IMR-90 (cell line): ENCODE measurements at regions not wholly inside any gene's neighbourhood (a gene's known extent, or its start where the extent isn't known, plus 50 kb on each side); places are given as distances from the start of the nearest gene placed in this dataset.

Experiments used
- ATAC-seq: fragments of 200-7000 bp; cut with Tn5 transposase; 2 replicates; pipeline ENCODE4 v1.9.1; 2020; ENCODE audit warnings: low read depth, mild to moderate bottlenecking, moderate library complexity
- BruUV-seq: library from RNA; stranded (reverse); fragments of 400-500 nt; replicated peaks from 2 replicates; lab custom pipeline; 2021; lab: Mats Ljungman, UMichigan
- CTCF ChIA-PET: fragments of 300-600 bp; formaldehyde crosslinking; extraction: SDS; loops from one replicate; lab custom pipeline; 2021; ENCODE audit warnings: antibody characterized with exemption; lab: Yijun Ruan, JAX
- POLR2A ChIA-PET: fragments of 300-600 bp; sonication (Branson Sonifier 250); formaldehyde crosslinking; loops from one replicate; lab custom pipeline; 2022; ENCODE audit warnings: antibody characterized with exemption; ENCODE audit not compliant: unreplicated experiment; lab: Charles Lee
- DNase-seq: peaks from one replicate; pipeline ENCODE4 v3.0.0; 2013
- H2AFZ ChIP-seq: replicated peaks from 2 replicates; pipeline ENCODE3; 2013; ENCODE audit warnings: low read length, mild to moderate bottlenecking; ENCODE audit not compliant: poor library complexity
- H2AK5ac ChIP-seq: 2 replicates; pipeline ENCODE4 v1.6.1; 2013; ENCODE audit warnings: low read depth, low read length, inconsistent platforms
- H2AK9ac ChIP-seq: replicated peaks from 2 replicates; pipeline ENCODE3; 2013; ENCODE audit warnings: mild to moderate bottlenecking, low read depth, low read length, moderate library complexity; ENCODE audit not compliant: poor library complexity
- H2BK120ac ChIP-seq: 2 replicates; pipeline ENCODE4 v1.6.1; 2013; ENCODE audit warnings: low read depth, low read length, inconsistent platforms
- H2BK15ac ChIP-seq: 3 replicates; pipeline ENCODE4 v1.6.1; 2013; ENCODE audit warnings: low read depth, low read length, inconsistent platforms
- H2BK20ac ChIP-seq: 2 replicates; pipeline ENCODE4 v1.6.1; 2013; ENCODE audit warnings: low read depth, mild to moderate bottlenecking, inconsistent platforms, low read length, moderate library complexity
- H2BK5ac ChIP-seq: 2 replicates; pipeline ENCODE4 v1.6.1; 2013; ENCODE audit warnings: mild to moderate bottlenecking, low read depth, low read length, inconsistent platforms; ENCODE audit not compliant: poor library complexity, severe bottlenecking
- H3K14ac ChIP-seq: replicated peaks from 2 replicates; pipeline ENCODE4 v1.6.1; 2013; ENCODE audit warnings: low read depth, low read length, inconsistent platforms
- H3K18ac ChIP-seq: 2 replicates; pipeline ENCODE4 v1.6.1; 2013; ENCODE audit warnings: low read depth, low read length, control low read depth
- H3K23ac ChIP-seq: 2 replicates; pipeline ENCODE4 v1.6.1; 2013; ENCODE audit warnings: low read depth, low read length, inconsistent platforms
- H3K27ac ChIP-seq: 2 replicates; pipeline ENCODE4 v1.5.1; 2013; ENCODE audit warnings: mild to moderate bottlenecking, control low read depth, low read length; ENCODE audit not compliant: insufficient read depth
- H3K27me3 ChIP-seq: 2 replicates; pipeline ENCODE4 v1.6.1; 2013; ENCODE audit warnings: low read length; ENCODE audit not compliant: control insufficient read depth, insufficient read depth
- H3K36me3 ChIP-seq: 2 replicates; pipeline ENCODE4 v1.6.1; 2013; ENCODE audit warnings: low read length, mixed read lengths; ENCODE audit not compliant: control insufficient read depth, insufficient read depth
- H3K4ac ChIP-seq: 2 replicates; pipeline ENCODE4 v1.6.1; 2013; ENCODE audit warnings: low read depth, low read length, inconsistent platforms
- H3K4me1 ChIP-seq: 2 replicates; pipeline ENCODE4 v1.6.1; 2013; ENCODE audit warnings: low read length, mixed read lengths; ENCODE audit not compliant: control insufficient read depth, insufficient read depth
- H3K4me2 ChIP-seq: 2 replicates; pipeline ENCODE4 v1.6.1; 2013; ENCODE audit warnings: low read depth, mild to moderate bottlenecking, control low read depth, low read length, moderate library complexity
- H3K4me3 ChIP-seq: 2 replicates; pipeline ENCODE4 v1.5.1; 2013; ENCODE audit warnings: low read depth, mild to moderate bottlenecking, control low read depth, low read length, moderate library complexity; ENCODE audit not compliant: insufficient read depth
- H3K56ac ChIP-seq: 2 replicates; pipeline ENCODE4 v1.6.1; 2013; ENCODE audit warnings: low read length, inconsistent platforms; ENCODE audit not compliant: insufficient read depth; ENCODE audit errors: extremely low read depth
- H3K79me1 ChIP-seq, 2 experiments: 2 replicates each; pipeline ENCODE4 v1.6.1; 2013; ENCODE audit warnings: low read length in 2 of 2, inconsistent platforms in 1 of 2, low read depth in 1 of 2
- H3K9ac ChIP-seq: 2 replicates; pipeline ENCODE4 v1.6.1; 2013; ENCODE audit warnings: low read depth, low read length, control low read depth
- H3K9me1 ChIP-seq: 2 replicates; pipeline ENCODE4 v1.6.1; 2013; ENCODE audit warnings: low read length, inconsistent platforms; ENCODE audit not compliant: insufficient read depth
- H3K9me3 ChIP-seq: 2 replicates; pipeline ENCODE4 v1.6.1; 2013; ENCODE audit warnings: low read length; ENCODE audit not compliant: control insufficient read depth, insufficient read depth
- H4K20me1 ChIP-seq: 2 replicates; pipeline ENCODE4 v1.6.1; 2013; ENCODE audit warnings: low read length, inconsistent platforms; ENCODE audit not compliant: insufficient read depth
- H4K5ac ChIP-seq: 2 replicates; pipeline ENCODE4 v1.6.1; 2013; ENCODE audit warnings: mild to moderate bottlenecking, low read depth, low read length, control low read depth
- H4K8ac ChIP-seq, 2 experiments: 2 replicates each; pipeline ENCODE4 v1.6.1; 2013; ENCODE audit warnings: low read depth in 2 of 2, low read length in 2 of 2, control low read depth in 1 of 2, inconsistent platforms in 1 of 2
- H4K91ac ChIP-seq: 2 replicates; pipeline ENCODE4 v1.6.1; 2013; ENCODE audit warnings: low read depth, low read length, inconsistent platforms; ENCODE audit not compliant: insufficient read depth
- BHLHE40 ChIP-seq: fragments of 150-350 bp; IDR thresholded peaks from 2 replicates; pipeline ENCODE4 v1.6.1; 2016; ENCODE audit warnings: mild to moderate bottlenecking, low read depth, low read length
- CEBPB ChIP-seq: IDR thresholded peaks from 2 replicates; pipeline ENCODE4 v1.6.1; 2012; ENCODE audit warnings: low read depth, low read length, improper control_type of control experiment
- CTCF ChIP-seq: conservative IDR thresholded peaks from 2 replicates; pipeline ENCODE4 v1.5.1; 2012; ENCODE audit warnings: mild to moderate bottlenecking, low read depth, low read length, improper control_type of control experiment
- MAFK ChIP-seq: IDR thresholded peaks from 2 replicates; pipeline ENCODE4 v1.6.1; 2012; ENCODE audit warnings: low read depth, low read length, improper control_type of control experiment
- POLR2A ChIP-seq: IDR thresholded peaks from 2 replicates; pipeline ENCODE4 v1.6.1; 2012; ENCODE audit warnings: mild to moderate bottlenecking, low read depth, low read length
- RAD21 ChIP-seq: IDR thresholded peaks from 2 replicates; pipeline ENCODE4 v1.6.1; 2012; ENCODE audit warnings: low read length, improper control_type of control experiment
- RCOR1 ChIP-seq: IDR thresholded peaks from 2 replicates; pipeline ENCODE4 v1.6.1; 2012; ENCODE audit warnings: mild to moderate bottlenecking, low read length, improper control_type of control experiment; ENCODE audit not compliant: insufficient replicate concordance
- RFX5 ChIP-seq: IDR thresholded peaks from 2 replicates; pipeline ENCODE4 v1.8.0; 2012; ENCODE audit warnings: low read depth, mild to moderate bottlenecking, low read length, moderate library complexity
- SMC3 ChIP-seq: fragments of 150-350 bp; IDR thresholded peaks from 2 replicates; pipeline ENCODE4 v1.6.1; 2016; ENCODE audit warnings: low read depth, mild to moderate bottlenecking, antibody characterized with exemption, low read length, moderate library complexity
- WGBS, 2 experiments: methylation state at CpG; one replicate each; pipeline versions ENCODE4 v1.1.5 to v1.1.7; 2013; ENCODE audit warnings: missing lambda C conversion rate in 2 of 2; ENCODE audit not compliant: insufficient read length in 1 of 2; ENCODE audit errors: extremely low coverage in 2 of 2; 5-methylcytosine and 5-hydroxymethylcytosine counted together
- dilution Hi-C: fragments of 300-500 bp; cut with HindIII; formaldehyde crosslinking; loops from one replicate; pipeline ENCODE4 v1.14.3; 2018; ENCODE audit warnings: low sequenced_read_pairs; ENCODE audit not compliant: unreplicated experiment
- in situ Hi-C: fragments of 300-500 bp; cut with MboI; formaldehyde crosslinking; loops from 3 replicates; pipeline ENCODE4 v1.14.3; 2019; ENCODE audit warnings: low sequenced_read_pairs, inconsistent platforms, mixed read lengths
- intact Hi-C: fragments of 100-400 bp; cut with micrococcal nuclease; formaldehyde crosslinking; loops from 2 replicates; pipeline ENCODE4 v1.10.0; 2022

DNA sequence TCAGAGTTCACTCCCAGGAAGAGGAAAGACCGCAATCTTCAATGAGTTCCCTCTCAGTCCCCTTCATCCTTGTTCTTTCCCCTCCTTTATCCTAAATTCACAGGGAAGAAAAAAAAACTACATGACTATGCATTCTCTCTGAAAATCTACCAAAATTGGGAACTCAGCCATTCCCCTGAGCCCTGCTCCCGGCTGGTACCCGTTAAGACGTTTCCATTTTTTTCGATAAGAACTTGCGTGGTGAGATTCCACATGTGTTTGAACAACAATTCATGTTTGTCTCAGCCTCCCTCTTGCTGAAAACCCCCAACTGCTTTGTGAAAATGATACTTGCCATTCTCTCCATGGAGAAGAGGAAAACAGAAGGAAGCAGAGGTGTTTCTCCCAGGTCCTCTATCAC is 318.7 kb upstream of the ID2 start:
- dilution Hi-C loops = no loop called here
- intact Hi-C loops = no loop called here

More for the DNA sequence above, 318.7 kb upstream of the ID2 start:
- TF ChIP-seq CTCF (no peak), SMC3 (no peak), RCOR1 (no peak), RFX5 (no peak), BHLHE40 (no peak), MAFK (no peak), CEBPB (no peak), POLR2A (no peak), RAD21 (no peak)
- no peaks in the 10 kb centered on the region for H3K4me1 ChIP-seq
- ATAC-seq (no peak), DNase-seq (no peak)
- H4K5ac ChIP-seq = no peak overlapping the region
- H2BK120ac ChIP-seq = no peak overlapping the region
- no peak overlapping the region for H3K4ac ChIP-seq
- no peak overlapping the region for H3K18ac ChIP-seq
- H3K14ac ChIP-seq = no peak overlapping the region
- no peak overlapping the region for H2BK5ac ChIP-seq
- no peaks in the 10 kb centered on the region for H3K36me3 ChIP-seq
- H3K56ac ChIP-seq = no peak overlapping the region
- no peak overlapping the region for H2AFZ ChIP-seq
- H3K4me3 ChIP-seq = no peak overlapping the region
- no TSS peak for BruUV-seq
- H2AK5ac ChIP-seq = no peak overlapping the region
- no peak overlapping the region for H4K91ac ChIP-seq
- H3K27me3 ChIP-seq = peaks cover 5% of the 10 kb centered on the region
- H3K79me1 ChIP-seq = no peaks in the 10 kb centered on the region
- 40% methylated on average over 3 of the region's 6 CpGs; no CpG with 5 or more reads in 1 of the 2 experiments for WGBS, 2 experiments
- no peak overlapping the region for H2BK15ac ChIP-seq
- H3K23ac ChIP-seq = no peak overlapping the region
- H3K27ac ChIP-seq = no peak overlapping the region
- H3K9me1 ChIP-seq = no peaks in the 10 kb centered on the region
- H3K4me2 ChIP-seq = no peak overlapping the region
- H3K9ac ChIP-seq = no peak overlapping the region
- CTCF ChIA-PET = no interaction called here
- no peaks in the 10 kb centered on the region for H4K20me1 ChIP-seq
- no peak overlapping the region for H4K8ac ChIP-seq
- no peak overlapping the region for H2BK20ac ChIP-seq
- no peaks in the 10 kb centered on the region for H3K9me3 ChIP-seq
- POLR2A ChIA-PET = no interaction called here
- no peak overlapping the region for H2AK9ac ChIP-seq
- in situ Hi-C loops = no loop called here
